ENCODE measurements at regions not wholly inside any gene's neighbourhood (a gene's known extent, or its start where the extent isn't known, plus 50 kb on each side); places are given as distances from the start of the nearest gene placed in this dataset.

DNA sequence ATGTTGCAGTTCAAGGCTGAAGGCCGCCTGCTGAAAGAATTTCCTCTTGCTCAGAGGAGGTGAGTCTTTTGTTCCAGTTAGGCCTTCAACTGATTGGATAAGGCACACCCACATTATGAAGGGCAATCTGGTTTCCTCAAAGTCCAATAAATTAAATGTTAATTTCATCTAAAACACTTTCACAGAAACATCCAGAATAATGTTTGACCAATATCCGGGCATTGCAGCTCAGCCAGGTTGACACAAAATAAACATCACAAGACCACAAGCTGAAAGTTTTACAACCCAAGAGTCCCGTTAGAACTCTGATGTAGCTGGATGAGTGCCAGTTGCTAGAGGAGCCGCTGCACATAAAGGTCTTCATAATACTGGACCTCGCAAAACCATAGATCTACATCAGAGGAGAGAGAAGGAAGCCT lies 64.9 kb upstream of the EED start:
- peaks cover 0 to 72% (median 19%) of the 10 kb centered on the region in 6 donors for H3K4me1 ChIP-seq
- H3K27ac ChIP-seq, result peak overlapping the region in 7 of 8 donors; percentile 56 to 75 (median 68)
- intact Hi-C loops (cut with DNase I; ENCODE audit: low total_unique reads), result no loop called here
- 41 to 61% (median 50%) methylated on average over 5 of the region's 5 CpGs for WGBS, 5 donors
- no peaks in the 10 kb centered on the region for H3K36me3 ChIP-seq
- no peaks in the 10 kb centered on the region for H3K9me3 ChIP-seq
- H3K4me3 ChIP-seq, result no peak overlapping the region
- DNase-seq, result no peak
- no peak for TF ChIP-seq CTCF (IDR thresholded peaks at IDR 0.05 in 8 of 11, conservative IDR thresholded peaks at IDR 0.05 in 3 of 11)
- TF ChIP-seq POLR2AphosphoS5 (IDR thresholded peaks at IDR 0.05), result peak in 1 of 3 donors; percentile 11
- TF ChIP-seq POLR2A (IDR thresholded peaks at IDR 0.05), result no peak
- H3K27me3 ChIP-seq (replicated peaks in 1 of 7), result no peaks in the 10 kb centered on the region

GRCh38 chr11:86177302-86177701 lies 67.3 kb upstream of the EED start:
- Histone ChIP-seq H3K27ac (peak overlapping the region in 2 of 8 donors; percentile 69 to 73), H3K36me3 (no peaks in the 10 kb centered on the region), H3K4me1 (peaks cover 0 to 68% (median 18%) of the 10 kb centered on the region in 6 donors), H3K4me3 (no peak overlapping the region), H3K27me3 (replicated peaks in 1 of 7) (no peaks in the 10 kb centered on the region), H3K9me3 (no peaks in the 10 kb centered on the region)
- TF ChIP-seq POLR2AphosphoS5 (IDR thresholded peaks at IDR 0.05) (no peak), CTCF (IDR thresholded peaks at IDR 0.05 in 8 of 11, conservative IDR thresholded peaks at IDR 0.05 in 3 of 11) (no peak), POLR2A (IDR thresholded peaks at IDR 0.05) (no peak)
- no peak for DNase-seq
- intact Hi-C loops (cut with DNase I; ENCODE audit: low total_unique reads), result no loop called here

GRCh38 chr11:86176165-86176884 lies 68.2 kb upstream of the EED start:
- Histone ChIP-seq H3K27me3 (replicated peaks in 1 of 7) (no peaks in the 10 kb centered on the region), H3K4me3 (no peak overlapping the region), H3K27ac (peak overlapping the region in 2 of 8 donors; percentile 69 to 73), H3K9me3 (no peaks in the 10 kb centered on the region), H3K36me3 (no peaks in the 10 kb centered on the region), H3K4me1 (peaks cover 0 to 74% (median 18%) of the 10 kb centered on the region in 6 donors)
- DNase-seq, result no peak
- no peak for TF ChIP-seq POLR2AphosphoS5 (IDR thresholded peaks at IDR 0.05)
- no peak for TF ChIP-seq CTCF (IDR thresholded peaks at IDR 0.05 in 8 of 11, conservative IDR thresholded peaks at IDR 0.05 in 3 of 11)
- TF ChIP-seq POLR2A (IDR thresholded peaks at IDR 0.05), result no peak
- intact Hi-C loops (cut with DNase I; ENCODE audit: low total_unique reads), result no loop called here
- WGBS, 5 donors, result 37 to 46% (median 40%) methylated on average over 4 of the region's 4 CpGs

DNA sequence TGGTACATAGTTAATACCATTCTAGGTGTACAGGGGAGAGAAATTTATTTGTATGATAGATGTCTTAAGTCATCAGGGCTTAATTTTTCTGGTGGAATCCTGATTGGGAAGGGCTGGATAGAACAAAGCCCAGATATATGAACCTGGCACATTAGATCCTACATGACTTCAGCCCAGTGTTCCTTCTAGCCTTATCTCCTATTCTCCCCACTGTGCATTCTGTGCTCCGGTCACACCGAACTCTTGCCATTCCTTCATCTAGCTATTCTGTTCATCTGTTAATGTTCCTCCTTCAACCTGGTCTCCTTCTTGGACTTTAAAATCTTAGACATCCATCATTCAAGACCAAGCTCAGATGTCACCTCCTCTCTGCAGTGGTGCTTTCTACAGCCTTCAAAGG lies 68.9 kb upstream of the EED start:
- H3K4me1 ChIP-seq, result peaks cover 0 to 67% (median 14%) of the 10 kb centered on the region in 6 donors
- intact Hi-C loops (cut with DNase I; ENCODE audit: low total_unique reads), result no loop called here
- H3K27me3 ChIP-seq (replicated peaks in 1 of 7), result no peaks in the 10 kb centered on the region
- peak overlapping the region in 1 of 8 donors; percentile 39 for H3K27ac ChIP-seq
- no peaks in the 10 kb centered on the region for H3K9me3 ChIP-seq
- no peak for DNase-seq
- no peaks in the 10 kb centered on the region for H3K36me3 ChIP-seq
- no peak for TF ChIP-seq POLR2AphosphoS5 (IDR thresholded peaks at IDR 0.05)
- TF ChIP-seq CTCF (IDR thresholded peaks at IDR 0.05 in 8 of 11, conservative IDR thresholded peaks at IDR 0.05 in 3 of 11), result no peak
- TF ChIP-seq POLR2A (IDR thresholded peaks at IDR 0.05), result no peak
- 94 to 98% (median 95%) methylated on average over 2 of the region's 2 CpGs for WGBS, 5 donors
- no peak overlapping the region for H3K4me3 ChIP-seq

All from spleen (tissue), 11 donors.